Ovary (tissue), 3 donors: ENCODE measurements at regions not wholly inside any gene's neighbourhood (a gene's known extent, or its start where the extent isn't known, plus 50 kb on each side); places are given as distances from the start of the nearest gene placed in this dataset.

Experiments
- CTCF ChIP-seq, 3 donors: fragments of 450-650 bp in 2 of 3; fragments of 200-600 bp in 1 of 3; IDR thresholded peaks; one replicate each; pipeline versions ENCODE4 v1.5.1 to v1.8.0; 2016 to 2022; ENCODE audit warnings: antibody characterized with exemption in 3 of 3, mild to moderate bottlenecking in 1 of 3
- EP300 ChIP-seq: sonication (generic); formaldehyde crosslinking; IDR thresholded peaks from one replicate; pipeline ENCODE4 v1.6.1; 2017; ENCODE audit warnings: antibody characterized with exemption
- POLR2A ChIP-seq: fragments of 450-650 bp; IDR thresholded peaks from one replicate; pipeline ENCODE4 v1.6.1; 2017; ENCODE audit warnings: antibody characterized with exemption, mild to moderate bottlenecking, moderate library complexity
- donor health status: DM: no; HTN: no; CAD: no.

- no peak for TF ChIP-seq CTCF (IDR thresholded peaks at IDR 0.05)
- TF ChIP-seq POLR2A = no peak
- TF ChIP-seq EP300 = no peak
Observed at GRCh38 chr1:229942501-229942900, 124.5 kb upstream of the GALNT2 start.
